ENCODE measurements at regions not wholly inside any gene's neighbourhood (a gene's known extent, or its start where the extent isn't known, plus 50 kb on each side); places are given as distances from the start of the nearest gene placed in this dataset.

GRCh38 chr5:42351956-42352355 is 71.3 kb upstream of the GHR start:
- DNase-seq (ENCODE audit: low spot score) = no peak

- no peak for DNase-seq (ENCODE audit: low spot score)
These were observed 63.2 kb upstream of the GHR start for GRCh38 chr5:42360056-42360455.

DNA sequence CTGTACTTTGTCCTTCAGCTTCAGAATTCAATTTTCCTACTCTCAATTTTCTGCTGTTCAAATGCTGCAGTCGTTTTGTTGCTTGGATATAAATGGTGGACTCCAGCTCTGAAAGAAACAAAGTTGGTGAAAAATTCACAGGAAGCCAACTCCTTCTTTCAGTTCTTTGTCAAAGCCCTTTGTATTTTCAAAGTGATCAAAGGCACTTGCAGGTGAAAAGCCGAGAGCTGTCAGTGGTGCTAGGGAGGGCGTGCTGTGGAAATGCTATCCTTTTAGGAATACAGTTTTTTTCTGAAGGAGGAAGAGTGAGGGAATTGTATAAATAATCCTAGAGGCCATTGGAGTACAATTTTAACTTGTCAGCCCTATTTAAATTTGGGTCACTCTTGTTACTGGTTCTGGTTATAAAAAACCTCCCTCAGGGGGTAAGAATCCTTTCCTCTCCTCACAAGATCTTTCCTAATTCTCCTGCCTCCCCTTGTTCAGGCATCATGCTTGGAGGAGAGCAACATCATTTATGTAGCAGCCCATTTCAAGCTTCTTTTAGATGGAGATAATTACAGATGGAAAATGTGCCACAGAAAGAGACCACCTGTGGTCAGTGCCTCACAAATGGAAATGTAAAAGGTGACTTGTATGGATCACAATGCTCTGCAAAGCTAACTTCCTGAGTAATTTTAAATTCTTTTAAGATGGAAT is 62.5 kb upstream of the GHR start:
- no peak for DNase-seq (ENCODE audit: low spot score)

GRCh38 chr5:42361315-42361688 is 61.9 kb upstream of the GHR start:
- DNase-seq (ENCODE audit: low spot score) = no peak

DNA sequence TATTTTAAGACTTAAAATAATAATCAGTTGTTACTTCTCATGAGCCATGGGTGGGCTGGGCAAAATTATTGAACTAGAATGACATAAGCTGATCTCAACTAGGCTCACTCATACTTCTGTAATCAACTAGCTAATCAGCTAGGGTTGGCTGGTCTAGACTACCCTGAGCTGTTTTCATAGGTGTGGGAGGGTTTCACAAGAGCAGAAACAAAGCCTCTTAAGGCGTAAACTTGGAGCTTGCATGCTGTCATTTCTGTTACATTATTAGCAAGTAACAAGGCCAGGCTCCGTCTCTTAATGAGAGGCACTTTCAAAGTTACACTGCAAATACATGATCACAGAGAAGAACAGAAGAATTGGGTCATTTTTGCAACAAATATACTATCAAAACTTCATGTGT is 57.2 kb upstream of the GHR start:
- DNase-seq (ENCODE audit: low spot score) = no peak

Measured in cerebellar cortex (tissue), 1 donor.